Mesendoderm (in vitro differentiated cells): ENCODE measurements at regions not wholly inside any gene's neighbourhood (a gene's known extent, or its start where the extent isn't known, plus 50 kb on each side); places are given as distances from the start of the nearest gene placed in this dataset.

Experiments used
- DNase-seq: peaks from one replicate; pipeline ENCODE4 v3.0.0; 2013
- H2AK5ac ChIP-seq: 2 replicates; pipeline ENCODE4 v1.6.1; 2013; ENCODE audit warnings: low read length, inconsistent platforms
- H2BK120ac ChIP-seq: 2 replicates; pipeline ENCODE4 v1.6.1; 2013; ENCODE audit warnings: low read depth, mild to moderate bottlenecking, low read length, moderate library complexity, mixed read lengths
- H2BK15ac ChIP-seq: replicated peaks from 2 replicates; pipeline ENCODE4 v1.6.1; 2013; ENCODE audit warnings: low read depth, mild to moderate bottlenecking, moderate library complexity
- H2BK5ac ChIP-seq: 2 replicates; pipeline ENCODE4 v1.6.1; 2013; ENCODE audit warnings: low read length, inconsistent platforms
- H3K18ac ChIP-seq: 2 replicates; pipeline ENCODE4 v1.6.1; 2013; ENCODE audit warnings: mild to moderate bottlenecking, low read length, mixed read lengths
- H3K23ac ChIP-seq: one replicate; pipeline ENCODE4 v1.6.1; 2013; ENCODE audit warnings: low read length
- H3K27ac ChIP-seq: 2 replicates; pipeline ENCODE4 v1.5.1; 2013; ENCODE audit warnings: low read depth, mild to moderate bottlenecking, inconsistent platforms, low read length, moderate library complexity
- H3K27me3 ChIP-seq: 2 replicates; pipeline ENCODE4 v1.6.1; 2013; ENCODE audit warnings: low read length, control low read depth, mild to moderate bottlenecking, inconsistent platforms; ENCODE audit not compliant: insufficient read depth, poor library complexity
- H3K36me3 ChIP-seq: 2 replicates; pipeline ENCODE4 v1.6.1; 2013; ENCODE audit warnings: low read length, inconsistent platforms; ENCODE audit not compliant: control insufficient read depth, insufficient read depth
- H3K4ac ChIP-seq: one replicate; pipeline ENCODE4 v1.6.1; 2013; ENCODE audit warnings: low read depth, mild to moderate bottlenecking, low read length, moderate library complexity
- H3K4me1 ChIP-seq: 2 replicates; pipeline ENCODE4 v1.6.1; 2013; ENCODE audit warnings: low read depth, low read length, inconsistent platforms; ENCODE audit not compliant: control insufficient read depth
- H3K4me2 ChIP-seq: 2 replicates; pipeline ENCODE4 v1.6.1; 2013; ENCODE audit warnings: low read length
- H3K4me3 ChIP-seq: 2 replicates; pipeline ENCODE4 v1.5.1; 2013; ENCODE audit warnings: mild to moderate bottlenecking, low read length
- H3K56ac ChIP-seq: one replicate; pipeline ENCODE4 v1.6.1; 2013; ENCODE audit warnings: low read length
- H3K79me1 ChIP-seq: 2 replicates; pipeline ENCODE4 v1.6.1; 2013; ENCODE audit warnings: low read length, inconsistent platforms
- H3K79me2 ChIP-seq: 2 replicates; pipeline ENCODE4 v1.6.1; 2013; ENCODE audit warnings: mild to moderate bottlenecking, low read length; ENCODE audit not compliant: control insufficient read depth, insufficient read depth
- H3K9ac ChIP-seq: 2 replicates; pipeline ENCODE4 v1.6.1; 2013; ENCODE audit warnings: low read length, inconsistent platforms
- H4K5ac ChIP-seq: one replicate; pipeline ENCODE4 v1.6.1; 2013; ENCODE audit warnings: low read length
- H4K8ac ChIP-seq: one replicate; pipeline ENCODE4 v1.6.1; 2013; ENCODE audit warnings: low read depth, mild to moderate bottlenecking, control low read depth, low read length, moderate library complexity
- WGBS: extraction: QIAGEN DNeasy Blood & Tissue Kit; methylation state at CpG from one replicate; pipeline ENCODE4 v1.1.7; 2013; ENCODE audit warnings: low lambda C conversion rate, missing lambda C conversion rate; ENCODE audit not compliant: insufficient coverage; ENCODE audit errors: extremely low coverage; 5-methylcytosine and 5-hydroxymethylcytosine counted together

DNA sequence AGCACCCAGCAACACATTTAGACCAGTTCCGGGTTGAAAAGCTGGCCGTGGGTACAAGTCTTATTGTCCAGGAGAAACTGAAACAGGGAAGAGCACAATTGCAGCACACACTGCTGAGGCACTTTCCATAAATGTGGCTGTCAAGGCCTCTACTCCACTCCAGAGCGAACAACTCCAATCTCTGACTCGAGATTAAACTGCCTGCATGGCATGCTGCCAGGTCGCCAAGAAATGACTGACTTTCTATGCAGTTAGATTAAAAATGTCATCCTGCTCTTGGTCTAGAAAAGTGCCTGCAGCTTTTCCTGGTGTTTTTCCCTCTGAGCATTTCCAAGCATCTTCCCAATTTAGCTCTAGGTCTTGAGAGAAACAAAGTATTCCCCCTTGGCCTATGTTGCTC, 260.6 kb upstream of the EMCN start:
- Histone ChIP-seq H3K18ac (no peak overlapping the region), H4K8ac (no peak overlapping the region), H2BK15ac (no peak overlapping the region), H3K36me3 (no peaks in the 10 kb centered on the region), H2BK120ac (no peak overlapping the region), H2BK5ac (no peak overlapping the region), H2AK5ac (no peak overlapping the region), H3K9ac (no peak overlapping the region), H3K79me1 (no peaks in the 10 kb centered on the region), H4K5ac (no peak overlapping the region), H3K27ac (no peak overlapping the region), H3K4me3 (no peak overlapping the region), H3K4me2 (no peak overlapping the region), H3K56ac (no peak overlapping the region), H3K4me1 (no peaks in the 10 kb centered on the region), H3K23ac (no peak overlapping the region), H3K27me3 (no peaks in the 10 kb centered on the region), H3K79me2 (no peaks in the 10 kb centered on the region), H3K4ac (no peak overlapping the region)
- WGBS: no CpG with 5 or more reads among the region's 5 CpGs
- no peak for DNase-seq

DNA sequence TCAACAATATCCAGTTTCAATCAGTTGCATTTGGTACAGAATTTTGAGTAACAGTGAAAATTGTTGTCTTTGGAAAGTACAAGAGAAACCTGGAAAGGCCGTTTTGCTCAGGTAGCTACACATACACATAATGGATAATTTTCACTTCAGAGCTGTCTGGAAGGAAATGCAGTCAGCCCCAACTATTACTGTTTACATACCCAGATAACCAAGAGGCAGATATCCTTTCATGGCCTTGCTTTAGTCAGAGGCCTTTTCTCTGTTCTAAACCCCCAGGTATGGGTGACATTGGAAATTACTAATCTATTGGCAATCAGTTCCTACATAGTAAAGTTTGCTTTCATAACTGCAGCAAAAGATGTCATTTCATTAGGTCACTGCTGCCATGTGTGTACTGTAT, 244.9 kb upstream of the EMCN start:
- H3K4ac ChIP-seq: no peak overlapping the region
- H3K23ac ChIP-seq: no peak overlapping the region
- no peaks in the 10 kb centered on the region for H3K36me3 ChIP-seq
- WGBS: no CpG with 5 or more reads among the region's 1 CpG
- no peaks in the 10 kb centered on the region for H3K27me3 ChIP-seq
- H3K27ac ChIP-seq: no peak overlapping the region
- H3K9ac ChIP-seq: no peak overlapping the region
- H2BK15ac ChIP-seq: no peak overlapping the region
- no peaks in the 10 kb centered on the region for H3K4me1 ChIP-seq
- no peak overlapping the region for H4K8ac ChIP-seq
- H3K18ac ChIP-seq: no peak overlapping the region
- H3K4me2 ChIP-seq: no peak overlapping the region
- H4K5ac ChIP-seq: no peak overlapping the region
- DNase-seq: no peak
- H3K56ac ChIP-seq: no peak overlapping the region
- no peak overlapping the region for H2AK5ac ChIP-seq
- H3K4me3 ChIP-seq: no peak overlapping the region
- H2BK5ac ChIP-seq: no peak overlapping the region
- H3K79me1 ChIP-seq: no peaks in the 10 kb centered on the region
- no peaks in the 10 kb centered on the region for H3K79me2 ChIP-seq
- H2BK120ac ChIP-seq: no peak overlapping the region

DNA sequence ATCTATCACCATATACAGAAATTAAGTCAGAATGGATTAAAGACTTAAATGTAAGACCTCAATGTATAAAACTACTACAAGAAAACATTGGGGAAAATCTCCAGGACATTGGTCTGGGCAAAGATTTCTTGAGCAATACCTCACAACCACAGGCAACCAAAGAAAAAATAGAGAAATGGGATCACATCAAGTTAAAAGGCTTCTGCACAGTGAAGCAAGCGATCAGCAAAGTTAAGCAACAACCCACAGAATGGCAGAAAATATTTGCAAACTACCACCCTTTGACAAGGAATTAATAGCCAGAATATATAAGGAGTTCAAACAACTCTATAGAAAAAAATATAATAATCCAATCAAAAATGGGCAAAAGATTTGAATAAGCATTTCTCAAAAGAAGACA, 236.9 kb upstream of the EMCN start:
- no peaks in the 10 kb centered on the region for H3K27me3 ChIP-seq
- no peak overlapping the region for H4K5ac ChIP-seq
- H2BK5ac ChIP-seq: no peak overlapping the region
- H3K23ac ChIP-seq: no peak overlapping the region
- H3K9ac ChIP-seq: no peak overlapping the region
- H3K79me2 ChIP-seq: no peaks in the 10 kb centered on the region
- no CpG with 5 or more reads among the region's 1 CpG for WGBS
- no peak overlapping the region for H2AK5ac ChIP-seq
- no peaks in the 10 kb centered on the region for H3K36me3 ChIP-seq
- H3K27ac ChIP-seq: no peak overlapping the region
- H3K4me3 ChIP-seq: no peak overlapping the region
- no peak overlapping the region for H3K56ac ChIP-seq
- no peak overlapping the region for H4K8ac ChIP-seq
- no peaks in the 10 kb centered on the region for H3K4me1 ChIP-seq
- H3K4me2 ChIP-seq: no peak overlapping the region
- no peak overlapping the region for H2BK120ac ChIP-seq
- no peaks in the 10 kb centered on the region for H3K79me1 ChIP-seq
- no peak for DNase-seq
- no peak overlapping the region for H3K4ac ChIP-seq
- H3K18ac ChIP-seq: no peak overlapping the region
- no peak overlapping the region for H2BK15ac ChIP-seq

DNA sequence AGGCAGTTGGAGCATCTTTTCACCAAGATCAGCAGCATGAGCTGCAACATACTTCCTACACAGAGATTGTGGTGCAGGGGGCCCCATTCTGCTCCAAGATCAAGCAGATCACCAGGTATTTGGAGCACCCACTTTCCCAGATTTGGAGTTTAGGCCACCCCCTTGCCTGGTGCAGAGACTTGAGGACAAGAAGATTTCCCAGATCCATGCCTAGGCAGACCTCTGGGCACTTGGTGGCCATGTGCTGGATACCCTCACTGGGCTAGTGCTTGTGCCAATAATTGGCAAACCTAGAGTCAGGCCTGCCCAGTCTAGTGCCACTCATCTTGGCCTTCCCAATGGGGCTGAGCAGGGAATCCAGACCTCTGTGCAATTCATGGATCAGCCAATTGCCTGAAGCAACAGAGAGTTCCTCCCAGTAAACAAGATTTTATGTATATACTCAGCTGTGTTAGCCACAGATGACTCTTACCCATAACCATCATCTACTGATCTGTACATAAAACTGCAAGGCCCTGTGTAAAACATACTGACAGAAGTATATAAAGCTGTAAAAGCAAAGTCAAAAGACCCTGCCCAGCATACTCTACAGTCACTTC, 228.4 kb upstream of the EMCN start:
- Histone ChIP-seq H3K27ac (no peak overlapping the region), H3K18ac (no peak overlapping the region), H2BK120ac (no peak overlapping the region), H2BK5ac (no peak overlapping the region), H3K4me2 (no peak overlapping the region), H3K79me1 (no peaks in the 10 kb centered on the region), H3K4me3 (no peak overlapping the region), H4K8ac (no peak overlapping the region), H3K27me3 (no peaks in the 10 kb centered on the region), H2BK15ac (no peak overlapping the region), H3K4ac (no peak overlapping the region), H3K79me2 (no peaks in the 10 kb centered on the region), H3K23ac (no peak overlapping the region), H3K56ac (no peak overlapping the region), H3K9ac (no peak overlapping the region), H3K36me3 (no peaks in the 10 kb centered on the region), H4K5ac (no peak overlapping the region), H3K4me1 (no peaks in the 10 kb centered on the region), H2AK5ac (no peak overlapping the region)
- no peak for DNase-seq

DNA sequence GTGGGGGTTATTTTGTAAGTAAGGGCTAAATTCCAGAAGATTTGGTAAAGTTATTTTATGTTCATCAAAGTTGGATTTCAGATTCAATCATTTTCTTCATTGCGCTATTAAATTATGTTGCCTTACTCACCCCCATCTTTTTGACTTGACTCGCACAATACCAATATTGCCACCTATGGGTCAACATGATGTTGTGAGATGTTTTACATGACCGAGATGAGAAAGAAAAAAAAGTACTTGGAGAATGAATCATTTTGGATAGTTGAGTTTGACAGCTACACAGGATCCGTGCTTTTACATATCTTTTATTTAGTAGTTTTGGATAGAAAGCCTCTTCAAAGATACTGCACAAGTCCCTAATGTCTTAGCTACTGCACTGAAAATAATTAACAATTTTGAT, 224.2 kb upstream of the EMCN start:
- no peak overlapping the region for H3K4me3 ChIP-seq
- H4K5ac ChIP-seq: no peak overlapping the region
- H3K18ac ChIP-seq: no peak overlapping the region
- no peak overlapping the region for H3K9ac ChIP-seq
- H3K36me3 ChIP-seq: no peaks in the 10 kb centered on the region
- no peak overlapping the region for H3K27ac ChIP-seq
- no peak overlapping the region for H2BK120ac ChIP-seq
- H4K8ac ChIP-seq: no peak overlapping the region
- no CpG with 5 or more reads among the region's 4 CpGs for WGBS
- no peak overlapping the region for H2AK5ac ChIP-seq
- H3K27me3 ChIP-seq: no peaks in the 10 kb centered on the region
- peak; percentile 61 for DNase-seq
- H3K4me2 ChIP-seq: no peak overlapping the region
- no peak overlapping the region for H3K4ac ChIP-seq
- H3K23ac ChIP-seq: no peak overlapping the region
- H3K56ac ChIP-seq: no peak overlapping the region
- H3K4me1 ChIP-seq: peaks cover 7% of the 10 kb centered on the region
- H3K79me1 ChIP-seq: no peaks in the 10 kb centered on the region
- H3K79me2 ChIP-seq: no peaks in the 10 kb centered on the region
- H2BK15ac ChIP-seq: no peak overlapping the region
- H2BK5ac ChIP-seq: no peak overlapping the region

DNA sequence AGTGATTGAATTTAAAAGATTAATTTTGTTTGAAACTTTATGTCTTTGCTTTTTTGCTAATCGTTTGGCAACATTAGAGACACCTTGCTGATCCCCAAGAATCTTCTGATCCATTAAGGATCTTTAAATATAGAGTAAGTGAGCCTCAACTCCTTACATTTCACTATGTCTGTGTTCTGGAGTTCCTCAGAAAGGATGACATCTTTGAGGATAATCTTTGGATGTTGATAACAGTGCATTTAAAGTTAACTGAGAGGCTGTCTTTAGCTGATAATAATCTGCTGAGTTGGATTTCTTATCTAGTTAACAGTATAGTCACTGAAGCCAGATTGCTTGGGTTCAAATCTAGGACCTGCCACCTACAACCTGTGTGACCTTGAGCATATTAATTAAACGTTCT, 221.6 kb upstream of the EMCN start:
- Histone ChIP-seq H3K9ac (no peak overlapping the region), H3K27me3 (no peaks in the 10 kb centered on the region), H3K4me3 (no peak overlapping the region), H3K36me3 (no peaks in the 10 kb centered on the region), H3K79me2 (no peaks in the 10 kb centered on the region), H3K27ac (no peak overlapping the region), H2BK5ac (no peak overlapping the region), H3K79me1 (no peaks in the 10 kb centered on the region), H3K56ac (no peak overlapping the region), H3K4me2 (no peak overlapping the region), H3K18ac (no peak overlapping the region), H2BK15ac (no peak overlapping the region), H2BK120ac (no peak overlapping the region), H2AK5ac (no peak overlapping the region), H4K8ac (no peak overlapping the region), H3K4me1 (peaks cover 7% of the 10 kb centered on the region), H3K23ac (no peak overlapping the region), H3K4ac (no peak overlapping the region), H4K5ac (no peak overlapping the region)
- 100% methylated on average over 1 of the region's 2 CpGs for WGBS
- DNase-seq: peak; percentile 51
